Ovary (tissue), 3 donors: ENCODE measurements at regions not wholly inside any gene's neighbourhood (a gene's known extent, or its start where the extent isn't known, plus 50 kb on each side); places are given as distances from the start of the nearest gene placed in this dataset.
"Not testable (repeated sequence)": the region's sequence is repeated elsewhere in the genome, so short reads cannot be mapped to it uniquely, and the experiment has no call there.

Experiments
- EP300 ChIP-seq: sonication (generic); formaldehyde crosslinking; IDR thresholded peaks from one replicate; pipeline ENCODE4 v1.6.1; 2017; ENCODE audit warnings: antibody characterized with exemption
- POLR2A ChIP-seq: fragments of 450-650 bp; IDR thresholded peaks from one replicate; pipeline ENCODE4 v1.6.1; 2017; ENCODE audit warnings: antibody characterized with exemption, mild to moderate bottlenecking, moderate library complexity
- TF ChIP-seq, protein P1 (sequence below), 3 donors: fragments of 450-650 bp in 2 of 3; fragments of 200-600 bp in 1 of 3; IDR thresholded peaks; one replicate each; pipeline versions ENCODE4 v1.5.1 to v1.8.0; 2016 to 2022; ENCODE audit warnings: antibody characterized with exemption in 3 of 3, mild to moderate bottlenecking in 1 of 3
- donor health status: DM: no; HTN: no; CAD: no.

DNA sequence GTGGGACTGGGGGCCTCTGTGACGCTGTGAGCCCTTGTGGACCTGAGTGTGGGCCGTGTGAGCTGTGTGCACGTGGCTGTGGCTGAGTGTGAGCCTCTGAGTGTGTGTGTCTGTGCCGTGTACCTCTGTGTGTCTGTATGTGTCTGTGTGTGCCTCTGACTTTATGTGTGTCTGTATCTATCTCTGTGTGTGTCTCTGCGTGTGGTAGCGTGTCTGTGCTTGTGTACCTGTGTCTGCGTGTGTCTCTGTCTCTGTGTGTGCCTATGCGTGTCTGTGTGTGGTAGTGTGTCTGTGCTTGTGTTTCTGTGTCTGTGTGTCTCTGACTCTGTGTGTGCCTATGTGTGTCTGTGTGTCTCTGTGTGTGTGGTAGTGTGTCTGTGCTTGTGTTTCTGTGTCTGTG is 158.2 kb downstream of the TMEM121 start:
- not testable (repeated sequence) for TF ChIP-seq EP300, POLR2A
- TF ChIP-seq, protein P1, sequence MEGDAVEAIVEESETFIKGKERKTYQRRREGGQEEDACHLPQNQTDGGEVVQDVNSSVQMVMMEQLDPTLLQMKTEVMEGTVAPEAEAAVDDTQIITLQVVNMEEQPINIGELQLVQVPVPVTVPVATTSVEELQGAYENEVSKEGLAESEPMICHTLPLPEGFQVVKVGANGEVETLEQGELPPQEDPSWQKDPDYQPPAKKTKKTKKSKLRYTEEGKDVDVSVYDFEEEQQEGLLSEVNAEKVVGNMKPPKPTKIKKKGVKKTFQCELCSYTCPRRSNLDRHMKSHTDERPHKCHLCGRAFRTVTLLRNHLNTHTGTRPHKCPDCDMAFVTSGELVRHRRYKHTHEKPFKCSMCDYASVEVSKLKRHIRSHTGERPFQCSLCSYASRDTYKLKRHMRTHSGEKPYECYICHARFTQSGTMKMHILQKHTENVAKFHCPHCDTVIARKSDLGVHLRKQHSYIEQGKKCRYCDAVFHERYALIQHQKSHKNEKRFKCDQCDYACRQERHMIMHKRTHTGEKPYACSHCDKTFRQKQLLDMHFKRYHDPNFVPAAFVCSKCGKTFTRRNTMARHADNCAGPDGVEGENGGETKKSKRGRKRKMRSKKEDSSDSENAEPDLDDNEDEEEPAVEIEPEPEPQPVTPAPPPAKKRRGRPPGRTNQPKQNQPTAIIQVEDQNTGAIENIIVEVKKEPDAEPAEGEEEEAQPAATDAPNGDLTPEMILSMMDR (IDR thresholded peaks at IDR 0.05): not testable (repeated sequence)
